Endothelial cell of umbilical vein (primary cell): ENCODE measurements at regions not wholly inside any gene's neighbourhood (a gene's known extent, or its start where the extent isn't known, plus 50 kb on each side); places are given as distances from the start of the nearest gene placed in this dataset.

Experiments
- BruUV-seq: library from RNA; stranded (reverse); fragments of 400-500 nt; replicated peaks from 2 replicates; lab custom pipeline; 2021; lab: Mats Ljungman, UMichigan
- CTCF ChIA-PET: fragments of 300-600, 350-600 bp; sonication (Branson Sonifier 250); formaldehyde crosslinking; loops from one replicate; lab custom pipeline; 2021; ENCODE audit warnings: antibody characterized with exemption, inconsistent platforms; lab: Charles Lee
- POLR2A ChIA-PET: fragments of 300-600, 350-600 bp; sonication (Branson Sonifier 250); formaldehyde crosslinking; loops from one replicate; lab custom pipeline; 2021; ENCODE audit warnings: antibody characterized with exemption, inconsistent platforms; lab: Charles Lee
- DNase-seq: peaks from one replicate; pipeline ENCODE4 v3.0.0-alpha.2; 2011; ENCODE audit warnings: low read depth, low spot score
- FAIRE-seq: peaks from 2 replicates; lab custom pipeline; 2011; peaks lifted over from hg19 to GRCh38; lab: Jason Lieb, UNC
- H2AFZ ChIP-seq: 2 replicates; pipeline ENCODE4 v1.6.0; 2012; ENCODE audit warnings: low read depth, low read length, control low read depth, inconsistent platforms
- H3K27ac ChIP-seq: 2 replicates; pipeline ENCODE4 v1.5.1; 2011; ENCODE audit warnings: low read depth, mild to moderate bottlenecking, control low read depth, low read length, moderate library complexity; ENCODE audit not compliant: insufficient read depth
- H3K27me3 ChIP-seq, 2 experiments: 2 replicates each; pipeline versions ENCODE4 v1.6.0 to v1.6.1; 2011; ENCODE audit warnings: low read length in 2 of 2, mixed read lengths in 1 of 2; ENCODE audit not compliant: control insufficient read depth in 2 of 2, insufficient read depth in 2 of 2
- H3K36me3 ChIP-seq, 2 experiments: 2 replicates in 1 of 2; 3 replicates in 1 of 2; pipeline ENCODE4 v1.5.1; 2011; ENCODE audit warnings: low read length in 2 of 2, mild to moderate bottlenecking in 1 of 2, moderate library complexity in 1 of 2; ENCODE audit not compliant: control insufficient read depth in 2 of 2, insufficient read depth in 2 of 2; ENCODE audit errors: extremely low read depth in 1 of 2
- H3K4me1 ChIP-seq: 3 replicates; pipeline ENCODE4 v1.5.1; 2011; ENCODE audit warnings: mild to moderate bottlenecking, low read length; ENCODE audit not compliant: control insufficient read depth, insufficient read depth; ENCODE audit errors: extremely low read depth
- H3K4me2 ChIP-seq: 2 replicates; pipeline ENCODE4 v1.6.1; 2011; ENCODE audit warnings: low read length, control low read depth, mixed read lengths; ENCODE audit not compliant: insufficient read depth
- H3K4me3 ChIP-seq, 3 experiments: fragments of 200-600 bp in 1 of 3; sonication (generic), shearing (Covaris generic) in 1 of 3; replicated peaks in 1 of 3; 2 replicates each; pipeline ENCODE4 v1.5.1; 2011 to 2016; ENCODE audit warnings: control low read depth in 3 of 3, low read length in 3 of 3, mild to moderate bottlenecking in 2 of 3, inconsistent platforms in 1 of 3, low read depth in 1 of 3, moderate library complexity in 1 of 3; ENCODE audit not compliant: insufficient read depth in 1 of 3
- H3K79me2 ChIP-seq: 2 replicates; pipeline ENCODE4 v1.6.0; 2012; ENCODE audit warnings: low read length, inconsistent platforms; ENCODE audit not compliant: control insufficient read depth, insufficient read depth
- H3K9ac ChIP-seq: replicated peaks from 2 replicates; pipeline ENCODE3; 2011; ENCODE audit warnings: low read length, control low read depth; ENCODE audit not compliant: insufficient read depth; ENCODE audit errors: extremely low read depth
- H3K9me1 ChIP-seq: replicated peaks from 3 replicates; pipeline ENCODE4 v1.6.0; 2011; ENCODE audit warnings: mild to moderate bottlenecking, low read length; ENCODE audit not compliant: control insufficient read depth, insufficient read depth; ENCODE audit errors: extremely low read depth
- H3K9me3 ChIP-seq: replicated peaks from 2 replicates; pipeline ENCODE4 v1.5.1; 2012; ENCODE audit warnings: low read length, inconsistent platforms; ENCODE audit not compliant: control insufficient read depth, insufficient read depth
- H4K20me1 ChIP-seq: replicated peaks from 2 replicates; pipeline ENCODE3; 2011; ENCODE audit warnings: mild to moderate bottlenecking, low read length; ENCODE audit not compliant: control insufficient read depth, insufficient read depth; ENCODE audit errors: extremely low read depth
- CTCF ChIP-seq, 2 donors: IDR thresholded peaks; 1 replicate in 1 of 2; 2 replicates in 1 of 2; pipeline ENCODE4 v1.5.1; 2011; ENCODE audit warnings: low read length in 2 of 2, mild to moderate bottlenecking in 2 of 2, moderate library complexity in 2 of 2, control low read depth in 1 of 2, inconsistent platforms in 1 of 2, low read depth in 1 of 2; ENCODE audit not compliant: insufficient read depth in 1 of 2; ENCODE audit errors: extremely low read depth in 1 of 2
- EZH2 ChIP-seq: IDR thresholded peaks from 2 replicates; pipeline ENCODE4 v1.6.1; 2012; ENCODE audit warnings: borderline replicate concordance, low read depth, mild to moderate bottlenecking, moderate library complexity, low read length, inconsistent platforms; ENCODE audit not compliant: severe bottlenecking
- FOS ChIP-seq: IDR thresholded peaks from 2 replicates; pipeline ENCODE4 v1.6.1; 2011; ENCODE audit warnings: mild to moderate bottlenecking, low read length, moderate library complexity, borderline replicate concordance; ENCODE audit not compliant: insufficient read depth
- GATA2 ChIP-seq: IDR thresholded peaks from 2 replicates; pipeline ENCODE4 v1.7.0; 2011; ENCODE audit warnings: low read depth, mild to moderate bottlenecking, moderate library complexity, mixed read lengths, low read length; ENCODE audit not compliant: insufficient read length, insufficient read depth
- JUN ChIP-seq: IDR thresholded peaks from 2 replicates; pipeline ENCODE4 v1.6.1; 2011; ENCODE audit warnings: borderline replicate concordance, low read depth; ENCODE audit not compliant: insufficient read length, insufficient read depth
- MAX ChIP-seq: IDR thresholded peaks from 2 replicates; pipeline ENCODE4 v1.6.1; 2011; ENCODE audit not compliant: insufficient read depth, insufficient read length
- MYC ChIP-seq: IDR thresholded peaks from one replicate; pipeline ENCODE4 v1.6.1; 2011; ENCODE audit warnings: mild to moderate bottlenecking, low read depth, low read length
- POLR2A ChIP-seq: IDR thresholded peaks from 2 replicates; pipeline ENCODE4 v1.6.1; 2012; ENCODE audit warnings: low read depth, mild to moderate bottlenecking, control low read depth, low read length
- POLR2AphosphoS5 ChIP-seq: IDR thresholded peaks from 2 replicates; pipeline ENCODE4 v1.6.1; 2012; ENCODE audit warnings: low read depth, mild to moderate bottlenecking, control low read depth, low read length, moderate library complexity; ENCODE audit not compliant: insufficient read depth
- dilution Hi-C: fragments of 300-500 bp; cut with MboI; formaldehyde crosslinking; loops from one replicate; pipeline ENCODE4 v1.15.0; 2019; ENCODE audit warnings: low sequenced_read_pairs; ENCODE audit not compliant: extremely low pct_ligation_motif_present
- intact Hi-C: fragments of 100-400 bp; cut with micrococcal nuclease; formaldehyde crosslinking; loops from one replicate; pipeline ENCODE4 v1.10.0; 2022

GRCh38 chr1:68317543-68317942 lies 85.2 kb upstream of the WLS start:
- Histone ChIP-seq H3K27me3 (no peaks in the 10 kb centered on the region), H3K36me3 (no peaks in the 10 kb centered on the region), H3K9me1 (no peaks in the 10 kb centered on the region), H3K4me2 (no peak overlapping the region), H2AFZ (no peak overlapping the region), H3K9ac (no peak overlapping the region), H4K20me1 (no peaks in the 10 kb centered on the region), H3K4me1 (peaks cover 15% of the 10 kb centered on the region), H3K79me2 (no peaks in the 10 kb centered on the region), H3K4me3 (no peak overlapping the region), H3K9me3 (no peaks in the 10 kb centered on the region), H3K27ac (no peak overlapping the region)
- ChIA-PET POLR2A (no interaction called here), CTCF (no interaction called here)
- DNase-seq: no peak
- intact Hi-C loops (no loop called here), dilution Hi-C loops (no loop called here)
- no TSS peak for BruUV-seq
- no peak for TF ChIP-seq POLR2A
- no peak for TF ChIP-seq MYC
- no peak for TF ChIP-seq EZH2
- TF ChIP-seq FOS: no peak
- no peak for TF ChIP-seq GATA2
- no peak for TF ChIP-seq POLR2AphosphoS5
- no peak for TF ChIP-seq CTCF (IDR thresholded peaks at IDR 0.05; ENCODE audit: extremely low read depth in 1 of 2, insufficient read depth in 1 of 2, low read depth in 1 of 2, low read length in 2 of 2)
- no peak for TF ChIP-seq MAX
- no peak for TF ChIP-seq JUN
- FAIRE-seq: no peak
